GM12873 (cell line): ENCODE measurements at regions not wholly inside any gene's neighbourhood (a gene's known extent, or its start where the extent isn't known, plus 50 kb on each side); places are given as distances from the start of the nearest gene placed in this dataset.

Experiments used
- CTCF ChIP-seq: IDR thresholded peaks from 2 replicates; pipeline ENCODE4 v1.5.1; 2012; ENCODE audit warnings: low read depth, mild to moderate bottlenecking, moderate library complexity, low read length, control low read depth; ENCODE audit not compliant: insufficient read depth; ENCODE audit errors: missing control alignments

- no peak for TF ChIP-seq CTCF
These were observed 119.1 kb upstream of the UBE3A start for GRCh38 chr15:25557926-25558325.

GRCh38 chr15:25556136-25556535 lies 117.3 kb upstream of the UBE3A start:
- no peak for TF ChIP-seq CTCF

- TF ChIP-seq CTCF, result no peak
These were observed 115.8 kb upstream of the UBE3A start for GRCh38 chr15:25554640-25555039.

GRCh38 chr15:25548600-25548999 lies 109.8 kb upstream of the UBE3A start:
- no peak for TF ChIP-seq CTCF

- no peak for TF ChIP-seq CTCF
These were observed 107.1 kb upstream of the UBE3A start for GRCh38 chr15:25545889-25546288.

GRCh38 chr15:25545017-25545416 lies 106.2 kb upstream of the UBE3A start:
- no peak for TF ChIP-seq CTCF

- TF ChIP-seq CTCF, result no peak
These were observed 105.3 kb upstream of the UBE3A start for GRCh38 chr15:25544076-25544475.

GRCh38 chr15:25543196-25543595 lies 104.4 kb upstream of the UBE3A start:
- TF ChIP-seq CTCF, result no peak
